Sciatic nerve (tissue), 2 donors: ENCODE measurements at regions not wholly inside any gene's neighbourhood (a gene's known extent, or its start where the extent isn't known, plus 50 kb on each side); places are given as distances from the start of the nearest gene placed in this dataset.
"Not testable (repeated sequence)": the region's sequence is repeated elsewhere in the genome, so short reads cannot be mapped to it uniquely, and the experiment has no call there.

ENCODE experiments used
- ATAC-seq: fragments of 200-7000 bp; cut with Tn5 transposase; one replicate; pipeline ENCODE4 v1.9.1; 2020; ENCODE audit warnings: mild to moderate bottlenecking, moderate library complexity
- DNase-seq: peaks from one replicate; pipeline ENCODE4 v3.0.0-alpha.2; 2020; ENCODE audit warnings: low spot score
- intact Hi-C: fragments of 100-400 bp; cut with DNase I; formaldehyde crosslinking; loops from one replicate; pipeline ENCODE4 v1.14.2; 2022
- donor health status: DM: no; HTN: no; CAD: no.
- donor health status: DM: no; HTN: no; CAD: no.

DNA sequence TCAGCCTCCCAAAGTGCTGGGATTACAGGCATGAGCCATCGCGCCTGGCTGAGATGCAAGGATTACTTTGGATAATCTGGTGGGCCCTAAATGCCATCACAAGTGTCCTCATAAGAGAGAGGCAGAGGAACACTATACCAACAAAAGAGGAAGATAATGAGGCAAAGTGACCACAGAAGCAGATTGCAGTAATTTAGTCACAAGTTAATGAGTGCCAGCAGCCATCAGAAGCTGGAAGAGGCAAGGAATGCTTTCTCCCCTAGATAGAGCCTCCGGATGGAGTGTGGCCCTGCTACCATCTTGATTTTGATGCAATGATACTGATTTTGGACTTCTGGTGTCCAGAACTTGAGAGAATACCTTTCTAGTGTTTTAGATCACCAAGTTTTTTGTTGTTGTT, 122.3 kb downstream of the SPATA31D1 start:
- intact Hi-C loops: no loop called here
- DNase-seq (no peak), ATAC-seq (no peak)

GRCh38 chr9:82115331-82115730, 126.8 kb downstream of the SPATA31D1 start:
- intact Hi-C loops: no loop called here

DNA sequence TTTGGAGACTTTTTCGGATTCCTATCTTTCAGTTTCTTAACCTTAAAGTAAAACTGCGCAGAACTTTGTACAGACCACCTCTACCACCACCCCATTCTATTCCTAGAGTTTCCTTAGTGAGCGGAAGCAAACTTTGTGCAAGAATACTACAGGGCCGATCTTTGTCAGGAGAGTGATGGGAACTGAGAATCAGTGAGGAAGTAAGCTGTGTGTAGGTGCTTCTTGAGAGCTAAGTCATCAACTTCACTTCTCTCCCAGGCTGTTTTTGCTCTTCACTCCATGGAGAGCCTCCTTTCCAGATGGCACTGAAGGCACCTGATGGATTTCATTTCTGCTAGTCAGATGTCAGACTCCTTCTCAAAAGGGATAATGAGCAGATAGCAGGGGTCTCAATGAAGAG, 127.3 kb downstream of the SPATA31D1 start:
- no peak for ATAC-seq
- intact Hi-C loops: no loop called here
- no peak for DNase-seq

More at GRCh38 chr9:82115331-82115730, 126.8 kb downstream of the SPATA31D1 start:
- no peak for DNase-seq
- no peak for ATAC-seq

DNA sequence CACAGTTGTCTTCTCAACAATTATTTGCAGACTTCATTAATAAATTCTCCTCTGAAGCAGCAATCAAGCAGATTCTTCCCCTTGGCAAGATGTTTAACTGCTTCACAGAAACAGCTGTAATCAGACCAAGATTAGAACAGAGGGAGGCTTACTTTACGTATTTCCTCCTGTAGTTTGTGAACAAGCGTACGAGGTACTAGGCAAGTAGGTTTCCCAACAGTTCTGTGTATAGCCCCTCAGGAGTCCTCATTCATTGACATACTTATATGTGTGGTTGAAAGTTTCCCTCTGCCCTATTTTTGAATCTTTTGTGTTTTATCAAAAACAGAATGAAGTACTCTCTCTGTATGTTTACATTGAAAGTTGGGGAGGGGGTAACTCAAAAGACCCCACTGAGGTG, 128.0 kb downstream of the SPATA31D1 start:
- DNase-seq: no peak
- intact Hi-C loops: no loop called here
- ATAC-seq: peak; percentile 79

- intact Hi-C loops: no loop called here
- ATAC-seq (peak; percentile 96), DNase-seq (no peak)
Measured at GRCh38 chr9:82117026-82117811, 128.6 kb downstream of the SPATA31D1 start.

GRCh38 chr9:82122731-82123130, 134.2 kb downstream of the SPATA31D1 start:
- ATAC-seq: no peak
- no peak for DNase-seq

GRCh38 chr9:82124090-82124489, 135.5 kb downstream of the SPATA31D1 start:
- no peak for ATAC-seq
- DNase-seq: no peak
- intact Hi-C loops: no loop called here

More at GRCh38 chr9:82122731-82123130, 134.2 kb downstream of the SPATA31D1 start:
- intact Hi-C loops: no loop called here

- ATAC-seq (no peak), DNase-seq (no peak)
- intact Hi-C loops: no loop called here
Measured at GRCh38 chr9:82126256-82126655, 137.7 kb downstream of the SPATA31D1 start.

DNA sequence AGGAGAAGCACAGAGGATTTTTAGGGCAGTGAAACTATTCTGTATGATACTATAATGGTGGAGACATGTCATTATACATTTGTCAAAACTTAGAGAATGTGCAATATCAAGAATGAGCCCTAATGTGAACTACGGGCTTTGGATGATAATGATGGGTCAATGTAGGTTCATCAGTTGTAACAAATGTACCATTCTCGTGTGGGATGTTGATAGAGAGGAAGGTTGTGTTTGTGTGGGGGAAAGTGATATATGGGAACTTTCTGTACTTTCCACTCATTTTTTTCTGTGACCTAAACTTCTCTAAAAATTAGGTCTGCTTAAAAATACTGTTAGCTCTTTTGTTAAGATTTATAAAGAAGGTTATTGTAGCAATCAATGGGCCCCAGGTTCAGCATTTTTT, 138.9 kb downstream of the SPATA31D1 start:
- intact Hi-C loops: no loop called here
- ATAC-seq: no peak
- no peak for DNase-seq

DNA sequence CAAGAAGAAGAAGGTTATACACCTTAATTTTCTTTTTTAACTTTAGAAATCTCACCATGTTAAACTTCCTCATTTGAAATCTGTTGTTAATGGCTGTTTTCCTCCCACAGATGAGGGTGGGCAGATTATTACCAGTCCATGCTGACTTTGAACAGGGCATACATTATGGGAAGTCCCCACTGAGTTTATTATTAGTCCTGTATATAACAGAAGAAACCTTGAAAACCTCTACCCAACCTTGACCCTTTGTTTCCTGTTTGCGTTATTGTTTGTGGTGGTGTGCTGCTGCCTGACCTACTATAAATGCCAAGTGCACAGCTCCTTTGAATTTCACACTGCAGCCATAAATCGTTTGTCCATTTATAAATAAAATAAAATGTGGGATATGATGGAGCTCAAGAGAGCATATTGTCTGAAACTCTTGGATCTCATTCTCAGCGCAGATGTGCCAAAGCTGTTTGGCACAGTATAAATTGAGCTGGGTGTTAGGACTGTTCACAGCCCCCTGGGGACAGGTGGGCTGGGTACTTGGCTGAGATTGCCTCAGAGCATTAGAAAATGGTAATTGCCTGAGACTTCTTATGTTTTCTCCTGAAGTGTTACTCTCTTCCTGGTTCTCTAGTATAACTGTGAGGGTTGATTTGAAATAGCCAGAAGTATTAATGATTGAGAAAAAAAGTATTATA, 139.6 kb downstream of the SPATA31D1 start:
- intact Hi-C loops: no loop called here
- no peak for DNase-seq
- no peak for ATAC-seq

- intact Hi-C loops: no loop called here
- ATAC-seq (no peak), DNase-seq (no peak)
Measured at GRCh38 chr9:82129708-82130107, 141.1 kb downstream of the SPATA31D1 start.

GRCh38 chr9:82130331-82131042, 141.9 kb downstream of the SPATA31D1 start:
- no peak for ATAC-seq
- intact Hi-C loops: no loop called here
- DNase-seq: no peak

DNA sequence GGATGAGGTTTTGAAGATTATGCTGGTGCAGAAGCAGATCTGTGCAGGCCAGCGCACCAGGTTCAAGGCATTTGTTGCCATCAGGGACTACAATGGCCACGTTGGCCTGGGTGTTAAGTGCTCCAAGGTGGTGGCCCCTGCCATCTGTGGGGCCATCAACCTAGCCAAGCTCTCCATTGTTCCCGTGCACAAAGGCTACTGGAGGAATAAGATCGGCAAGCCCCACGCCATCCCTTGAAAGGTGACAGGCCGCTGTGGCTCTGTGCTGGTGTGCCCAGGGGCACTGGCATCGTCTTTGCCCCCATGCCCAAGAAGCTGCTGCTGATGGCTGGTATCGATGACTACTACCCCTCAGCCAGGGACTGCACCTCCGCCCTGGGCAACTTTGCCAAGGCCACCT, 142.5 kb downstream of the SPATA31D1 start:
- ATAC-seq (no peak), DNase-seq (no peak)
- intact Hi-C loops: no loop called here

DNA sequence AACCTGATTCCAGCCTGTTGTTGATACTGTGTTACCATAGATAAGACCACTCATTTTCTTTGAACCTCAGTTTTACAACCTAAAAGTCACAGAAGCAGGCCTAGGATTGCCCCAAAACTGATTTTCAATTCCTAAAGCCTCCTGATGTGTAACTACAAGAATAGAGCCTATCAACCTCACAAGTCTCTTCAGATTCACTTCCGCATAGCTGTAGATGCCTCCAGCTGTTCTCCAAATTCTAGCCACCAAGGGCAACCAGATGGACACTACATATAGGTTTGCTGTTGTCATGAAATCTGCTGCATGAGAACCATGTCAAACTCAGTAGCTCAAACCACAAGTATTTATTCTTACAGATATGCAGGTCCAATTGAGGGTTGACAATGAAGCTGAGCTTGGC, 143.5 kb downstream of the SPATA31D1 start:
- intact Hi-C loops: no loop called here
- ATAC-seq (no peak), DNase-seq (no peak)

- DNase-seq (no peak), ATAC-seq (no peak)
- intact Hi-C loops: no loop called here
Measured at GRCh38 chr9:82134010-82134409, 145.4 kb downstream of the SPATA31D1 start.

DNA sequence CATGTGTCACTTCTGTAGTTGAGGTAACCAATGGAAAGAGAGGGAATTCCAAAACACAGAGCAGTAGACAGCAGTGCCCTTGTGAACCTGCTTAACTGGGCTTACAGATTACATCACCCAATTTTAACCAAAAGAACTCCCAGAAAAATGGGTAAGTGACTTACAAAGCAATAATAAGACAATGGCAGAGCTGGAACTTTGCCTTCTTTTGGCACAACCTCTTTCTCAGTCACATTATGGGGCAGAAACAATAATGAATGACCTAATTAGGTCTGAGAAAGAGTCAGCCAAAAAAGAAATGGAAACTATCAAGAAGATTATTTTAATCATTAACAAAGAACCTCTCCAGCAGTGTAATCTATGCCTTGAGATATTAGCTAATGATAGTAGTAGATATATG, 146.5 kb downstream of the SPATA31D1 start:
- intact Hi-C loops: no loop called here
- ATAC-seq (no peak), DNase-seq (no peak)

- ATAC-seq, intact Hi-C loops, DNase-seq: not testable (repeated sequence)
Measured at GRCh38 chr9:82138081-82138480, 149.5 kb downstream of the SPATA31D1 start.

DNA sequence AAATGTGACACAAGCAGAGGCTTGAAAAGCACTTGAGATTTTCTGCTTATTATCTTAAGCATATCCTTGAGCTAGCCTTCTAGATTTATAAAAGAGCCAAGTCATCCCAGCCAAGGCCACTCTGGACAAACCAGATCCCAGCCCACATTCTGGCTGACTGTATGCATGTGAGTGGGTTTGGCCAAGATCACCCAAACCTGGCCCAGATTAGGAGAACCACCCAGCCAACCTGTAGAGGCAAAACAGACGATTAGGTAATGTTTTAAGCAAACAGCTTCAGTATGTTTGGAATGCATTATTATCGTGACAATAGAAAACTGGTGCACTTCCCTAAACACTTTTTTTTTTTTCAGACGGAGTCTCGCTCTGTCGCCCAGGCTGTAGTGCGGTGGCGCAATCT, 151.9 kb downstream of the SPATA31D1 start:
- DNase-seq (no peak), ATAC-seq (no peak)
- intact Hi-C loops: no loop called here

DNA sequence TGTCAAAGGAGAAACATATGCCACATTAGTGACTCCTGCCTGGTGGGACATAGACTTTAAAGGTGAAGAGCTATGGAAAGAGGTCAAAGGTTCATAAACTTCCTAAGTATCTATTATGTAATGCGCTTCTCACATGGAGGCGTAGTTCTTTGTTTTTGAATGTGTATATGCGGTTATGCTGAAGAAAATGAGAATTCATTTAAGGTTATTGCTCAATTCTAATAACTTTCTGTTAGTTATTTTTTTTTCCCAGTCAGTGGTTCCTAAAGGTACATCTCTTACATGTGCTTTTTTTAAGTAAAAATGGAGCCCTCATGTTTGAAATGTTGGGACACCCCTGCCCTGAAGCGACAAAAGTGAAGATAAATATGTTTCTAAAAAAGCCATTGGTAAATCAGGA, 156.2 kb downstream of the SPATA31D1 start:
- DNase-seq: no peak
- intact Hi-C loops: no loop called here

GRCh38 chr9:82146677-82147076, 158.1 kb downstream of the SPATA31D1 start:
- DNase-seq (no peak), ATAC-seq (no peak)
- intact Hi-C loops: no loop called here

More for the DNA sequence above, 156.2 kb downstream of the SPATA31D1 start:
- ATAC-seq: no peak
